NCI-H2081 (cell line): ENCODE measurements at regions not wholly inside any gene's neighbourhood (a gene's known extent, or its start where the extent isn't known, plus 50 kb on each side); places are given as distances from the start of the nearest gene placed in this dataset.
A peak's percentile ranks its signal among the peaks of the same experiment; 100 is the strongest.

Source experiments
- DNase-seq, 2 experiments: peaks; one replicate each; lab custom pipeline; 2025; lab: John Stamatoyannopoulos, UW

DNA sequence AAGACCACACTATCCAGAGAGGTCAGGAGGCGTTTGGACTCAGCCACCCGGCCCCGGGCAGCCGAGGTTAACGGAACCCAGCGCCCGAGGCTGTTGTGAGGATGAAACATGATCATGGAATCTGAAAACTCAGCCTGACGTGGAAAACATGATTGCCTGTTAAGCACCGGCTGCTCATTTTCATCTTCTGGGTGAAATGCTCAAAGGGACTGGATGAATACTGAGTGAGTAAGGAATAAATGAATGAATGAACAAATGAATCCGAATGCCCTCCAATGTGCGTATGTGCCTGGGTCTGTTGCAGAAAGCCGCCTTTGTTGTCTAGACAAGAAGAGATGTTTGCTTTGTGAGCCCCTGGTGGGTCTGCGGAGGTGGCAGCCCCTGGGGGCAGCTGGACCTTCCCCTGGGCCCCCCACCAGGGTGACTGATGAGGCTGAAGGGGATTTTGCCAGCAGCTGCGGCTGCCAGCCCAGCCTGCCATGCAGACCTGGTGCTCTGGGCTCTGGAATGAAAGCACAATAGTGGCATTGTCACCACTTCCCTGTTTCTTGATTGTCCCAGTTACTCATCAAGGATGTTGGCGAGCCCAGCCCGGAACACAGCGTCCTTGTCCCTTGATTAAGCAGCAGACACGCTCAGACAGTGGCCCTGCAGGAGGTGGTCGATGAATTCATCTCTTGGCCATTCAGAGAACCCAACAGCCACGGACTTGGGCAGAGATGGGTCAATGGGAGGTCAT lies 211.1 kb downstream of the ANKRD60 start:
- DNase-seq = no peak

DNA sequence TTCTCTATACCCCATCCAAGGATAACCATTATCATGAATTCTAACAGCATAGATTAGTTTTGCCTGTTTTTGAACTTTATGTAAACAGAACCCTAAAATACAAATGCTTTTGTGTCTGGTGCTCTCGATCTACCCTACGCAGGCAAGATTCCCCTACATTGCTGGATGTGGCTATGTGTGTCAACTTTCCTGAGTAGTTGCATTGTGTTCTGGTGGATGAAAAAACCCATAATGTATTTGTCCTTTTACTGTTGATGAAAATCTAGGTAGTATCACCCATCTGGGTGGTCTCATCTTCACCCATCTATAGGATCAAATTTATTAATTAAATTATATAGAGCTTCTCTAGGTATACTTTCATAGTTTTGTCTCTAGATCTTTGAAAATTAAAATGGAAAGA lies 211.7 kb downstream of the ANKRD60 start:
- DNase-seq = no peak

DNA sequence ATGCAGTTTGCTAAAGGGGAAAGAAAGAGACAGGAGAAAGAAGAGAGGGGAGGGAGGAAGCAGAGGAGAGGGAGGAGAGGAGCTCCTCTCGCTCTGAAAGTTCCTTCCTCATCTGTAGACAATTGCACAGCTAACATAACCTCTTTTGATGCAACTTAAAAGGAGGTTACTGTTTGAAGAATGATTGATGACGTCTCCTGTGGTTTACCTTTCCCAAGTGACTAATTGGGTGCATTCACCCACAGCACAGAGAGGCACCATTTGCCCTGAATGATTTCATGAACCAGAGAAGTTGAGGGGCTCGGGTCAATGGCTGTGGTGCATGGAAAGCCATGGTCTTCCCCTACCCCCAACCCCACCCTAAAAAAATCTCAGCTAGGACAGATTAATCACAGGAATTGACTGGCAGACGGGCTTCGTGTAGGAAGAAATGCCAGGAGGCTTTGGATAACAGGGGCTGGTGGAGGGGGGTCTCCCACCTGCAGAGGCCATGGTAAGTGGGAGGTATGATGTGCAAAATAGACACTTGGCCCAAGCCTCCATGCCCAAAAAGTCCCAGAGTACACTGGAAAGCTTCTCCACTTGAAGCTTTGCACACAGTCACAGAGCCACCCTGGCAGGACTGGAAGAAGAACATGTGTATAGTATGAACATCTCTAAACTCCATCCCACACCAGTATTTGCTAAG lies 213.7 kb downstream of the ANKRD60 start:
- no peak for DNase-seq

DNA sequence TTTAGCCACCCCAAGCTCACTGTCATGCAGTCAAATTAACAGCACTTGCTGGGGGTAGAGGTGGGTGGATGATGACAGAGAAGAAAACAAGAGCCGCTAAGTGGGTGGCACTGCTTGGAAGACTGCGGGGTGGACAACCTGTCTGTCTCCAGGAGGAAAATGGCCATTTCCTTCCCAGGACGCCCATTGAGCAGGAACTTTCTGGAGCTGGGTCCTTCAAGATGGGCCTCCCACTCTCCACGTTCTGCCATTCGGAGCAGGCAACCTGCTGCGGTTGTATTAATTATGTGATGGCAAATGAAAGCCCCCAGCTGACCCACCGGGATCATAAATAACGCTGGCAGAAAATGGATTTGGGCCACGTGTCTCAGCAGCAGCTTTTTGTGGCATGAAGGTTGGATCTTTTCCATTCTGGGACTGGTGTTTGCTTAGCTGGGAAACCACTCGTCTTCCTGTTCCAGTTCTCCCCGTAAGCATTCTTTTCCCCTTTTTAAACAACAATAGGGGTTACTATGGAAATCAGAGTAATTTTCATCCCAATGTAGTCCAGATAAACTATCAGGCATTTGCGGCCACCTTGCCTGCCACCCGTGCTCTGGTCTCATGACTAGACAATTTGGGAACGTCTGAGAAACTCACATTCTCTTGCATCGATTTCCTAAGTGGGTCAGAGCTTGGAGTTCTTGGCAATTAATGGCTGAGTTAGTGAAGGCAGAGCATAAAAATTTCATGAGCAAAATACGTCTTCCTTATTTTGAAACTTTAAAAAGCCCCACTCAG lies 215.5 kb downstream of the ANKRD60 start:
- peak in 1 of 2 experiments; percentile 32 for DNase-seq

DNA sequence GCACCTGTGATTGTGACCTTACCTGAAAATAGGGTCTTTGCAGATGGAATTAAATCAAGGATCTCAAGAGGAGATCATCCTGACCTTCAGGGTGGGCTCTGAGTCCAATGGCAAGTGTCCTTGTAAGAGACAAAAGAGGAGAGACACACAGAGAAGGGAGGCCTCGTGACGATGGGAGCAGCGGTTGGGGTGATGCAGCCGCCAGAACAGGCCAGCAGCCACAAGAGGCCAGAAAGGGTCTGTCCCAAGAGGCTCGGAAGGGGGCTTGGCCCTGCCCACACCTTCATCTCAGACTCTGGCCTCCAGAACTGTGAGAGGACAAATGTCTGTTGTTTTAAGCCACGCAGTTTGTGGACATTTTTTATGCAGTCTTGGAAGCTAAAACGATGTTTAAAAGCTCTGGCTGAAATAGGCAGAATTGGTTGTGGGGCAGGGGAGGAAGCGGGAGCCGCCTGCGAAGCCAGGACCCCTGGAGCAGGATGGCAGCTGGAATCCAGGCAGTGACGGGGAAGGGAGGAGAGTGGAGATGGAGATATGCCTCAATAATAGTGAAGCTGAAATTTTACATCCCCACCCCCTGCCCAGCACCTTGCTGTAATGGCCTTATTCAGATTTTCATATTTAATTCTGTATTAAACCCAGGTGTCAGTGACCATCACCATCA lies 216.4 kb downstream of the ANKRD60 start:
- no peak for DNase-seq

DNA sequence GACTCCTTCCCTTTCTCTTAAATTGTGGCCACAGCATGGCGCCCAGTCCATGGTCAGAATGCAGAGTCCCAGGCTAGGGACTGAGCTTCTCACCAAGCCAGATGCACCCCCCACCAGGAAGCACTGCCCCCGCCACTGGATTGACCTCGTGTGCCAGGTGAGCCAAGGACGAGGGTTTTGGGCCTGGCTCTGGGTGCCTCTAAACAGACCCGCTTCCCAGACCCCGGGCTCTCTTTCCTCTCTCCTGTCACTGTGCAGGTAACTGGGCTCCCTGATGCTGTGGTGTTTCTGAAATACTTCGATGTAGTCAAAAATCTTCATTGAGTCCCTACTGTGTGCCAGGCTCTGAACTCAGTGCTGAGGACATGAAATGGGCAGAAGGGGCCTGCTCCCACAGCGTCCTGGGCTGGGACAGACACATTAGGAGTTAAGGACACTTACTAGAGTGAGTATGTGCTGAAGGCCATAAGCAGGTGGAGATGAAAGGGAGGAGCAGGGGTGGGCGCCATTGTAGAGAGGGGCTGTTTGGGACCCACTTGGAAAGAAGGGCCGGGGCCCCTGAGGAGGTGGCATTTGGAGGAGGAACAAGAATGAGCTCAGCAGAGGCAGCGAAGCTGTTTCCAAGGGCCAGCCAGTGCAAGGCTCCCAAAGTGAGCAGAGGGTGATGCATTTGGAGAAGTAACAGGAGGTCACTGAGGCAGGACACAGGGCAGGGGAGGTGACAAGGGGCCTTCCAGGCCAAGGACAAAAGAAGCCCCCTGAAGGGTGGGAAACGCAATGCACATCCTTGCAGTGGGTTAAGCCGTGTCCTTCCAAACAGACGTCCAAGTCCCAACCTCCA lies 217.1 kb downstream of the ANKRD60 start:
- DNase-seq = no peak

DNA sequence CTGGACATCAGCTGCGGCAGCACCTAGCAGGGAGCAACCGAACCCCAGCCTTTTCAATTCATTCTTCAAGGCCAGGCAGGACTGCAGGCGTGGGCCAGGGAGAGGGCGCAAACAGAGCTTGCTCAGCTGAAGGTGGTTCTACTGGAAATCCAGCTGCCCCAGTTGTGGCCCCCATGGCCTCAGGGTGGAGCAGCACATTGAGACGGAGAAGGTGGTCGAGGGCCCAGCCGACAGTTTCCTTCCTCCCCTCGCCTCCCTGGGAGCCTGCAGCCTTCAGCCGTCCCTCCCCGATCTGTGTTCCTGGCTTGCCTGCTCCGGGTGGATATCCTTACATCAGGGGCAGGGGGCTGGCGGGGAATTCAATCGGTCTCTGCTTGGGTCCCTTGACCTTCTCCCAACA lies 217.8 kb downstream of the ANKRD60 start:
- no peak for DNase-seq

DNA sequence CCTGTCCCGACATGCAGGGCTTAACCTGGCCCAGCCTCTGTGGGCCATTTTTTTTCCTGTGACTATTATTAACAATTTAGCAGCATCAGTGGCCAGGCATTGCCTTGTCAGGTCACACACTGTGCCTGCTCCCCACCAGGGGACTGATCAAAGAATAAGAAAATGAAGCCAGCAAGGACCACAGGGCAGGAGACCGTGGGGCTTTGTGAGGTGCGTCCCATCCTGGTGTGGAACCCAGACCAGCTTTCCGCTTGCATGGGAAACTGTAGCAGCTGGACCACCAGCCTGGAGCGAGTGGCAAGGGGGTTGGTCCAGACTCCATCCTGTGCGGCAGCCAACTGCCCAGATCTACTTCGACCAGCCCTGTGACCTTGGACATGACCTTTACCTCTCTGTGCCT lies 218.3 kb downstream of the ANKRD60 start:
- no peak for DNase-seq

DNA sequence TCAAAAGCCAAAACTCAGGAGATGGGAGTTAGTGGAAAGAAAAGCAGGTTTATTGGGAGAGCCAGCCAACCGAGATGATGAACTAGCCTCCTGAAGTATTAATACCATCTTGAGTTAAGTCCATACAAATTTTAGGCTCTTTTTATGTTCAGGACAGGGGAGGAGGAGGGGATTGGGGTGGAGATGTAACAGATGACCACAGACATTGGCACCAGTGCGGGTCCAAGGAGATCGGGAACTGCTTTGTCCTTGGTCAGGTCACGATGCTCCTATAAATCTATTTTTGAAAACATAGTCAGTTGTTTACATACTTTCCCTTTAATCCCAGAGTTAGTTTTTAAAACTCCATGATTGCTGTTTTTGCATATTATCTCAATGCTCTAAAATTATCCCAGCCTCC lies 219.6 kb downstream of the ANKRD60 start:
- no peak for DNase-seq

DNA sequence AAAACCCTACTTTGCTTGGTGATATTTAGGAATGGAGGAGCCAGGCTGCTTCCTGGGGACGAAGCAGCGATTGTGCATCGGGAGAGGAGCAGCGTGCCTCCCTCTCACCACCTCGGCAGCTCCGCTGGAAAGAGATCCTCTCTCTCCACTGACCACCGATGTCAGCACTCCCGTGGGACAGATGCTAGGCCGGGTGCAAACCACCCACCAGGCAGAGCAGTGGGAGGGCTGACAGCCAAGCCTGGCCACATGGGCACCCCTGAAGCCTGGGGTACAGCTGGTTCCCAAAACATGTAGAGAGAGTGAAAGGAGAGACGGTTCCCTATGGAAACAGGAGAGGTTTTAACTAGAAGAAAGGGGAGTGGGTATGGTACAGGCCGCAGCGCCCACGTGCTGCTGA lies 220.0 kb downstream of the ANKRD60 start:
- DNase-seq = no peak

DNA sequence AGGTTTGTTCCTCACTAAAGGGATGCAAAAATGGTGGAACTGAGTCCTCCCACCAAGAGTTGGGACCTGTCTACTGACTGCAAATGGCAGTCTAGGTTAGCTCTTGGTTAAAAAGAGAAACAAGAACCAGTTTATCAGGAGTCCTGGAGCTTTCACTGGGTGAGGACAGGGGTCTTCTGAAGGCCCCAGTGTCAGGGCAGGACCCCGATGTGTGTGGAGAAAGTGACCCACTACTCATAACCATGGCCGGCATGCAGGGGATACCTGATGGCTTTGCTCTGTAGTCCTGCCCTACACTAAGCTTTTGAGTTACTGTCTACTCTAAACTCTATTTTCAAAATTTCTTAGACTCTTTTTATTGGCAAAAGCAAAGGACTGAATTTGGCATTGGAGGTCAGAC lies 220.5 kb downstream of the ANKRD60 start:
- no peak for DNase-seq

DNA sequence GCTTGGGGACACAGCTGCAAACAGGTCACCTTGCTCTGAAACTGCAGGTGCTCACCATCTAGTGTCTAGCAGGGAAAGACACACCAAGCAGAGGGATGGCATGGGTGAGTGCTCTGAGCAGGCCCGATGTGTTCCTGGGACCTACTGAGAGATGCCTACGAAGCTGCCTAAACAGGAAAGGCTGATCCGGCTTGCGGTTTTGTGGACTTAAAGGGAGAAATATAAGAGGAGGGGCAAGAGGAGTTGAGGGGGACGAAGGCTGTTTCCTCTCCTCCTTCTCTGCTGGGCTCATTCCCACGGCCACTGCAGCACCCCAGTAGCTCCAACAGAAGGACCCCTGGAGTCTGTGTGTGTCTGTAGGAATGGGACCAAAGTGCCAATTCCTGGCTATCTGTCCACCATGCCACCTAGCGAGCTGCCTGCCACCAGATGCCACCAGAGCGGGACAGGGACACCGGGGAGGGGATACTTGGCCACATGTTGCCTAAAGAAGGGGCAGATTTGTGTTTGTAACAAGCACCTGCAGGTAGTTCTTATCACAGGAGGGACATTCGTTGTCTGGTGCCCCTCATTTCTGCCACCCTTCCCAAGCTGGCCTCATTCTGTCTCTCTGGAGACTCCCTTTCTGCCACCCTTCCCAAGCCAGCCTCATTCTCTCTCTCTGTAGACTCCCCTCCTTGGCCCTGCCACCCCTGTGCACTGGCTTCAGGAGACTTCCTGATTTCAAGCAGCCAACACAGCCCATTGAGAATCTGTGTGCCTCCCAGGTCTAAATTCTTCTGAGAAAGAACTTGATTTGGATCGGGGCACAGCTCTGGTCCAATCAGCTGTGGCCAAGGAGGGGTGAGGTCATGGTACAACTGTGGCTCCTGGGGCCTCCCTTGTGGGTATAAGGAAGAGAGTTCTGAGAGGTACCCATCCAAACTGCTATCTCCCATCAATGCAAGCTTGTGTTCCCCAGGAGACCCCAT lies 221.8 kb downstream of the ANKRD60 start:
- DNase-seq = no peak

DNA sequence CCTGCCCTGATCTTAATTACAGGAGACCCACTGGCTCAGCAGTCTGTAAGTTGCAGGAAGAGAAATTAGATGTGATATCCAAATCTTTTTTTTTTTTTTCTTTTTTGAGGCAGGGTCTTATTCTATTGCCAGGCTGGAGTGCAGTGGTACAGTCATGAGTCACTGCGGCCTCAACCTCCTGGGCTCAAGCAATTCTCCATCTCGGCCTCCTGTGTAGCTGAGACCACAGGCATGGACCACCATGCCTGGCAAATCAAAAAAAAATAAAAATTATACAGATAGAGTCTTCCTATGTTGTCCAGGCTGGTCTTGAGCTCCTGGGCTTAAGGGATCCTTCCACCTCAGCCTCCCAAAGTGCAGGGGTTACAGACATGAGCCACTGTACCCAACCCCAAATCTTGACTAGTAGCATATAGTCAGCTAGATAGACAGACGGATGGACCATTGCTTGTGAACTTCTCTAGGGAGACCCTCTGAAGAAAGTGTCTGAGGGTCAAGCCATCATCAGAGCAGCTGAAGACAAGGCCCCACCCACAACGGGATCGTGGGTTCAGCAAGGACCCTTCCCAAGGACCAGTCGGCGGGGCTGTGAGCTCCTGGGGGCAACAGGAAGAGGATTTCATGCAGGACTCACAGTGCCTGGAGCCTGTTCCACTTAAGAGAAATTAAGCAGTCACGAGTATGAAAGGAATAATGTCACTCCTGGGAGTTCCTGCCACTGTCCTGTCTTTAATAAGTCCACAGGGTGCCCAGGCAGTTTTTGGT lies 222.7 kb downstream of the ANKRD60 start:
- no peak for DNase-seq

DNA sequence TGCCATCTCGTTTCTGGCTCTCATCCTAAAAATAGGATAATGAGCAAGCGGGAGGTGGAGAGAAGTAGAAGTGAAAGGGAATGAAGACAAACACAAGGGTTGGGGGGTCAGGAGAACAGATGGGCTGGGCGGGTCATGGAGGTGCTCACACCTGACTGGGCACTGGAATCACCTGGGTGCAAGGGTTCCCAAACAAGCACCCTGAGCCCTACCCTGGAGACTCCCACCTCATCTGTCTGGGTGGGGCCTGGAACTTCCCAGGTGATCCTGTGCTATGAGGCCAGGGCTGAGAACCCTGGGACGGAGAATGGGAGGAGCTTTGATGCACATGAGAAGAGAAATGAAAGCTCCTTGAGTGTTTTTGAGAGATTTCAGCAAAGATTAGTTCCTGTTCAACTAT lies 223.6 kb downstream of the ANKRD60 start:
- no peak for DNase-seq

DNA sequence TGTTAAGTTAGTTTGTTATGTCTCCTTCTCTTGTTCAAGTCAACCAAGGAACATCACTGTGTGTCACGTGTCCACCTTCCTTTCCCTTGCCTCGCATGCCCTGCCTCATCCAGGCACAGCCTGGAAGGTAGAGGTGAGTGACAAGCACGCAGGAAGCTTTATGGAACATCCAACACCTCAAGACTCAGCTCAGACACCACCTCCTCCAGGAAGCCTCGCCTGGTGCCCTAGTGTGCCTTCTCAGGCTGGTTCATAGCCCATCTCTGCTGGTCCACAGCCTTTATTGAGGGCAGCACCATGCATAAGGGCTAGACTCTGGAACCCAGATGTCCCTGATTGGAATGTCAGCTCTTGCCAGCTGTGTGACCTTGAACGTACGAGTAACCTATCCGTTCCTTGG lies 224.3 kb downstream of the ANKRD60 start:
- no peak for DNase-seq

DNA sequence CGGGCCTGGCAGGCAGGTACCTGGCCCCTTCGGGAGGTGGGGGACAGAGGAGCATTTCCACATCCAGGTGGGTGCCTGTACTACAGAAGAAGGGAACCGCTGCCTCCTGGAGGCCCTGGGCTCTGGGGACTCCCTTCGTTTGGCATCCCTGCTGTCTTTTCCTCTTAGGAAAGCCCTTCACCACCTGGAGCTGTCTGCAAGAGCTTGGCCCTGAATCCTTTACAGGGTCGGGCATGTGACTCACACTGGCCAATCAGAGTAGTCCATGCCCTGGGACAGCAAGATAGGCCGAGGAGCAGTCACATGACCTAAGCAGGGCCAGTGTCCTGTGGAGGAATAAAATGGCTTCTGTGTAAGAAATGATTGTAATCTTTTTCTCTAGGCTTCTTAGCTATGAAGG lies 224.9 kb downstream of the ANKRD60 start:
- DNase-seq = no peak

DNA sequence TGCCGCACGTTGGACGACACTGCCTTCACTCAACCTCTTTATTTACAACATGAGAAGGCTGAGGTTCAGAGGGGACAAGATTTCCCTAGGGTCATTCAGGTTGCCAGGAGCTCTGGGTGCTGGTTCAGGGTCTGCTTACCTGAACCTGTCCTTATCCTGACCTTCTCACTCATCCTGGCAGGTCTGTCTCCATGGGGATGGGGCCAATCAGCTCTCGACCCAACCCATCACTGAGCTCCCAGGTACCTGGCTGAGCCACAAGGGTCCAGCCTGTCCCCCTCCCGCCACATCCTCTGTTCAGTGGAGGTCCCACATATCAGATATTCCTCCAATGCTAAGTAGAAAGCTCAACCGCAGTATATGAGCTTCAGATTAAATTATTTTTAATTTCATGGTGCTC lies 225.6 kb downstream of the ANKRD60 start:
- no peak for DNase-seq

DNA sequence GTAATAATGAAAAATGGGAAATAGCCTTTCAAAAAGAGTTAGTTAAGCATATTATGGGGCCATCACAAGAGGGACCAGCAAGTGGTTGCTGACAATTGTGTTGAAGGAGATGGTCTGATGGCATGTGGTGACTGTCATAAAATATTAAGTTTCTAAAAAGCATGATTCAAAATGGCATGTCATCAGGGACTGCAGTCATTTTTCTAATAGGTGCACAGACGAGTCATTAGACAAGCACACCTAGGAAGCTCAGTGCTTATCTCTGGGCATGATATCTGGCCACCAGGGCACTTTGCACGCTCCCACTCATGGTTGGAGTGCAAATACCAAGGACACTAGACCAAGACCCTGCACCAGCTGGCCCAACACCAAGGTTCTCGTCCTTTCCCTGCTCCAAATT lies 226.5 kb downstream of the ANKRD60 start:
- no peak for DNase-seq

DNA sequence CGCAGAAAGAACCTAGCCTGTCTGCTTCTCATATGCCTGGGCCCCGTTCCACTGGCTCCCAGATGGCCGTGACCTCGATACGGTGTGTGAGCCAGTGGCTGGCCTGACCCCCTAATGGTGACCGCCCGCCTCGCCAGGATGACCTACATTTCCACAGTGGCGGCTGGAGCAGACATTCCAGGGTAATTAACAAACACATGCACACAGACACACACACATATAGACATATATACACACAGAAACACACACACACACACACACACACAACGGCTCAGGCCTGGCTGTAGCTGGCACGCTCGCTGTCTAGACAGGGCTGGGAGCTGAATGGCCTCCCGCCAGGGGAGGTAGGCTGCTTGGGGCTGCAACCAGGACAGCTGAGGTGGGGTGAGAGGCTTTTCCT lies 227.1 kb downstream of the ANKRD60 start:
- DNase-seq = no peak

DNA sequence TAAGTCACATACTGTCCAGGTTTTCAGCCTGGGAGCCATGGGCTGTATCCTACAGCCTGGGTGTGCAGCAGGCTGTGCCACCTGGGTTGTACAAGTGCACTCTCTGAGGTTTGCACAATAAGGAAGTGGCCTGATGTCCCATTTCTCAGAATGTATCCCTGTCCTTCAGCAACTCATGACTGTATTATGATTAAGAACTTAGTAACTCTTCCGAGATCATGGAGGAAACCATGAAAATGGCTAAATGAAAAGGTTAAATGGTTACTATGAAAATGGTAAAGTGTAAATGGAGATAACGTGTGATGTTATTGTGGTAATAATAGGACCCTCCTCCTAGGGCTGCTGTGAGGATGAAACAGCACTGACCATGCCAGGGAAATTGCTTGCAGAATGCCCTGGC lies 227.6 kb downstream of the ANKRD60 start:
- no peak for DNase-seq
